ENCODE measurements at regions not wholly inside any gene's neighbourhood (a gene's known extent, or its start where the extent isn't known, plus 50 kb on each side); places are given as distances from the start of the nearest gene placed in this dataset.

DNA sequence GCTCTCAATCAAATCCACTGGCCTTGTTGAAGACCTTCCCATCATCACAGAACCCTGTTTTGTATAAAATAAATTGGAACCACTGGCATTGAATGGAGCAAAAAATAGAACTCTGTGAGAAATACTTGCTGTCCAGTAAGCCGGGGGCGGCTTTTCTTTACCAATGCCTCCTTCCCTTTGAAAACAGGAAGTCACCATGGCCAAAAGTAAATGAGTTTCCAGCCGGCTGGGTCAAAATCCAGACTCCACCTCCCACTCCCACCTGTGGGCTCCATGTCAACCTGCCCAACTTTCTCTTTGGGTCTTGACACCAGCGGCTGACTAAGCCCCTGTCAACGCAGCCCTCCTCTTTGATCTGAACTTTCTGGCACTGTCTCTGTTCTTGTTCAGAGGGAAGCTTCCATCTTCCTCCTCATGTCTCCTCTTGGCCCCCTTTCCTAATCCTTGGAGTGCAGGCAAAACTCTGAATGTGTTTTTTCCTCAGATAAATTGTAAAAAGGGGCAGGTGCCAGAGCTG, 95.2 kb downstream of the TFAP2C start:
- no peaks in the 10 kb centered on the region for H3K9me3 ChIP-seq
- intact Hi-C loops (cut with DNase I), result no loop called here
- H3K27ac ChIP-seq, result no peak overlapping the region
- no peak overlapping the region for H3K4me3 ChIP-seq
- no peaks in the 10 kb centered on the region for H3K36me3 ChIP-seq
- H3K4me1 ChIP-seq, result no peaks in the 10 kb centered on the region
- DNase-seq (no peak), ATAC-seq (no peak)
- H3K27me3 ChIP-seq (ENCODE audit: low read depth), result peaks cover 3% of the 10 kb centered on the region
- TF ChIP-seq, protein P1, sequence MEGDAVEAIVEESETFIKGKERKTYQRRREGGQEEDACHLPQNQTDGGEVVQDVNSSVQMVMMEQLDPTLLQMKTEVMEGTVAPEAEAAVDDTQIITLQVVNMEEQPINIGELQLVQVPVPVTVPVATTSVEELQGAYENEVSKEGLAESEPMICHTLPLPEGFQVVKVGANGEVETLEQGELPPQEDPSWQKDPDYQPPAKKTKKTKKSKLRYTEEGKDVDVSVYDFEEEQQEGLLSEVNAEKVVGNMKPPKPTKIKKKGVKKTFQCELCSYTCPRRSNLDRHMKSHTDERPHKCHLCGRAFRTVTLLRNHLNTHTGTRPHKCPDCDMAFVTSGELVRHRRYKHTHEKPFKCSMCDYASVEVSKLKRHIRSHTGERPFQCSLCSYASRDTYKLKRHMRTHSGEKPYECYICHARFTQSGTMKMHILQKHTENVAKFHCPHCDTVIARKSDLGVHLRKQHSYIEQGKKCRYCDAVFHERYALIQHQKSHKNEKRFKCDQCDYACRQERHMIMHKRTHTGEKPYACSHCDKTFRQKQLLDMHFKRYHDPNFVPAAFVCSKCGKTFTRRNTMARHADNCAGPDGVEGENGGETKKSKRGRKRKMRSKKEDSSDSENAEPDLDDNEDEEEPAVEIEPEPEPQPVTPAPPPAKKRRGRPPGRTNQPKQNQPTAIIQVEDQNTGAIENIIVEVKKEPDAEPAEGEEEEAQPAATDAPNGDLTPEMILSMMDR (IDR thresholded peaks at IDR 0.05), result no peak

DNA sequence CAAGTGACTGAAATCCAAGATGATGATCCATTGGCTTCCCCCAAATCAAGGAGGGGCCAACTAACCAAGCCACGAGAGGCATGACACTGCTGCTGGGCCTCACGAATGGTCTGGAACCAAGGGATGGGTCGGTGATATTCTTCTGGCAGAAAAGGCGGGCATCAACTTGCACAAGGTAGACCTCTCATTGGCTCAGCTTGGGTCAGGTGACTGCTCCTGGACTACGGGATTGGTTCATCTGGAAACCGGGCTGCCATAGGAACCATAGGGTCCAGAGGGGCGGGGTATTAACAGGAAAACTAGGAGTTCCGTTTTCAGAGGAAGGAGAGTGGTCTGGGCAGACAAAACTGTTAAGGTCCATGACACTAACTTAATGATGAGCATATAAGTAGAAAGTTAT, 100.9 kb downstream of the TFAP2C start:
- Histone ChIP-seq H3K27me3 (ENCODE audit: low read depth) (peaks cover 12% of the 10 kb centered on the region), H3K4me1 (no peaks in the 10 kb centered on the region), H3K4me3 (no peak overlapping the region), H3K9me3 (no peaks in the 10 kb centered on the region), H3K27ac (no peak overlapping the region), H3K36me3 (no peaks in the 10 kb centered on the region)
- intact Hi-C loops (cut with DNase I), result no loop called here
- no peak for ATAC-seq
- TF ChIP-seq, protein P1 (IDR thresholded peaks at IDR 0.05), result no peak
- no peak for DNase-seq

DNA sequence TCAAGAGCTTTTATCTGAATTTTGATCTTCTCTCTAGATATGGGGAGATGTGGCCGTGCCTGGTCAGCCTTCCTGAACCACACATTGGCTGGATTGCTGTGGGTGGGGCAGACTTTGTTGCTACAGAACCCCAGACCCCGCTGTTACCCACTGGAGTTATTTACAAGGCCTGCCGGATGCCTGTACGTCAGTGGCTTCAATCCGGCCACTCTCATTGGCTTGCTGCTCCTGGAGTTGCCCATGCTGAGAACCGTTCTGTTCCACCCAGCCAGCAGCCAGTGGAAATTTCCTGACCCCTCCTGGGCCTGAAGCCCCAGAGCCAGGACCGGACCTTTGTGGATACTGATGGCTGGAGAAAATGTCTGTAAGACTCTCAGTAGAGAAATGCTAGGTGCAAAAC, 101.9 kb downstream of the TFAP2C start:
- no peaks in the 10 kb centered on the region for H3K4me1 ChIP-seq
- intact Hi-C loops (cut with DNase I), result no loop called here
- no peak for DNase-seq
- no peak for ATAC-seq
- H3K27ac ChIP-seq, result no peak overlapping the region
- TF ChIP-seq, protein P1 (IDR thresholded peaks at IDR 0.05), result no peak
- H3K36me3 ChIP-seq, result no peaks in the 10 kb centered on the region
- H3K27me3 ChIP-seq (ENCODE audit: low read depth), result peaks cover 19% of the 10 kb centered on the region
- H3K4me3 ChIP-seq, result no peak overlapping the region
- H3K9me3 ChIP-seq, result no peaks in the 10 kb centered on the region

GRCh38 chr20:56731476-56731875, 102.4 kb downstream of the TFAP2C start:
- TF ChIP-seq, protein P1 (IDR thresholded peaks at IDR 0.05), result no peak
- Histone ChIP-seq H3K27ac (no peak overlapping the region), H3K36me3 (no peaks in the 10 kb centered on the region), H3K9me3 (no peaks in the 10 kb centered on the region), H3K4me1 (no peaks in the 10 kb centered on the region), H3K4me3 (no peak overlapping the region), H3K27me3 (ENCODE audit: low read depth) (peaks cover 24% of the 10 kb centered on the region)
- DNase-seq, result no peak
- no peak for ATAC-seq
- intact Hi-C loops (cut with DNase I), result no loop called here

DNA sequence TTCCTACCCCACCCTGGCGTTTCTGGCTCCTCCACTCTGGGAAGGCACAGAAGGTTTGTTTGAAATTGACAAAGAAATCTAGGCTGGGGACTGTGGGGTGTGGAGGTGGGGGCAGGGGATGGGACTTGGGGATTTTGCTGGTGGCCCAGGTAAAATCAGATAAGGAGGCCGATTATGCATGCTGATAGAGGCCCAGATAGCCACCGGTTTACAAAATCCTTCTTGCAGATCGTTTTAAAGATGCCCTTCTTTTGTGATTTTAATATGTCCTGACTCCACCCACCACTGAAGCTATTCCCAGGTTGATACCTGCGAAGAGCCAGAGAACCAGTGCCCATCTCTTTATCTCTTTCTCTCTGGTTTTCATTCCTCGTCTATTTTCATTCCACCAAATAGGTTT, 104.9 kb downstream of the TFAP2C start:
- intact Hi-C loops (cut with DNase I), result no loop called here
- Histone ChIP-seq H3K4me3 (no peak overlapping the region), H3K27me3 (ENCODE audit: low read depth) (peaks cover 25% of the 10 kb centered on the region), H3K9me3 (no peaks in the 10 kb centered on the region), H3K27ac (no peak overlapping the region), H3K4me1 (no peaks in the 10 kb centered on the region), H3K36me3 (no peaks in the 10 kb centered on the region)
- no peak for DNase-seq
- TF ChIP-seq, protein P1 (IDR thresholded peaks at IDR 0.05), result no peak
- ATAC-seq, result no peak

Measured in lower lobe of right lung (tissue), 2 donors.